ENCODE measurements at regions not wholly inside any gene's neighbourhood (a gene's known extent, or its start where the extent isn't known, plus 50 kb on each side); places are given as distances from the start of the nearest gene placed in this dataset.

- no peak overlapping the region for H2BK20ac ChIP-seq (ENCODE audit: low read depth, low read length, poor library complexity, severe bottlenecking)
- no peak overlapping the region for H3T11ph ChIP-seq (ENCODE audit: low read length)
- no peaks in the 10 kb centered on the region for H3K9me3 ChIP-seq (ENCODE audit: control insufficient read depth, low read depth, low read length)
- H4K8ac ChIP-seq (replicated peaks; ENCODE audit: insufficient read length, low read depth, low read length), result no peak overlapping the region
- H3K9ac ChIP-seq (ENCODE audit: extremely low read depth, insufficient read length, low read length), result no peak overlapping the region
- Mint-ChIP-seq H3K4me1 (no peaks in the 10 kb centered on the region), H3K4me3 (no peak overlapping the region), H3K27ac (no peak overlapping the region; a peak in 1 of 7 replicates), H3K9me3 (peaks cover 1 to 3% of the 10 kb centered on the region in 2 experiments; a peak in 4 of 5 replicates), H3K36me3 (ENCODE audit: insufficient read depth in 1 of 3, low read depth in 3 of 3) (0 out of 7 replicates have a peak, but pooled peaks cover 0 to 4% (median 0%) of the 10 kb centered on the region in 3 experiments), H3K27me3 (ENCODE audit: low read depth) (no peaks in the 10 kb centered on the region)
- H3K4me2 ChIP-seq (ENCODE audit: insufficient read depth, insufficient read length, low read length), result no peak overlapping the region
- H3K4ac ChIP-seq (ENCODE audit: low read depth, low read length), result no peak overlapping the region
- H3K14ac ChIP-seq (ENCODE audit: insufficient read depth, low read length), result no peak overlapping the region
- H3K23me2 ChIP-seq (ENCODE audit: insufficient read length, low read depth, low read length, poor library complexity, severe bottlenecking), result no peaks in the 10 kb centered on the region
- no peak overlapping the region for H4K5ac ChIP-seq (ENCODE audit: insufficient read length, low read depth, low read length)
- no peak overlapping the region for H3K23ac ChIP-seq (ENCODE audit: insufficient read length, low read depth, low read length)
- H3K27ac ChIP-seq (ENCODE audit: insufficient read length, low read depth, low read length), result no peak overlapping the region
- H3K79me1 ChIP-seq (ENCODE audit: insufficient read depth, low read depth, low read length, poor library complexity, severe bottlenecking), result no peaks in the 10 kb centered on the region
- no peak overlapping the region for H4K91ac ChIP-seq (ENCODE audit: insufficient read length, low read depth, low read length)
- H2BK120ac ChIP-seq (ENCODE audit: low read depth, low read length, poor library complexity, severe bottlenecking), result no peak overlapping the region
- no peak overlapping the region for H2BK12ac ChIP-seq (ENCODE audit: insufficient read length, low read depth, low read length)
- no peak overlapping the region for H3K18ac ChIP-seq (ENCODE audit: insufficient read length, low read depth, low read length)
- no peak overlapping the region for H3K56ac ChIP-seq (ENCODE audit: insufficient read length, low read depth, low read length)
- DNase-seq, result no peak
- no CpG with 5 or more reads among the region's 1 CpG for WGBS (ENCODE audit: extremely low coverage, insufficient read length, low lambda C conversion rate)
- no peak overlapping the region for H2BK15ac ChIP-seq (ENCODE audit: low read depth, low read length)
- H3K27me3 ChIP-seq (ENCODE audit: insufficient read depth, low read length), result no peaks in the 10 kb centered on the region
- H2AK5ac ChIP-seq (ENCODE audit: insufficient read length, low read length), result no peak overlapping the region
- H3K4me1 ChIP-seq (ENCODE audit: insufficient read depth, low read length), result no peaks in the 10 kb centered on the region
- H2BK5ac ChIP-seq (ENCODE audit: insufficient read length, low read length), result no peak overlapping the region
- no peak overlapping the region for H2AFZ ChIP-seq (ENCODE audit: low read length)
- TF ChIP-seq CTCF (conservative IDR thresholded peaks at IDR 0.05), result no peak
- H4K20me1 ChIP-seq (ENCODE audit: control insufficient read depth, insufficient read depth, insufficient read length), result no peaks in the 10 kb centered on the region
- no peaks in the 10 kb centered on the region for H3K79me2 ChIP-seq (ENCODE audit: insufficient read depth, low read length)
These were observed 61.6 kb upstream of the DAB2 start for GRCh38 chr5:39486361-39486760.

All from H9 (cell line).